ENCODE measurements at regions not wholly inside any gene's neighbourhood (a gene's known extent, or its start where the extent isn't known, plus 50 kb on each side); places are given as distances from the start of the nearest gene placed in this dataset.

GRCh38 chr5:85614489-85614888 is 1003.3 kb upstream of the COX7C start:
- TF ChIP-seq, protein P1, sequence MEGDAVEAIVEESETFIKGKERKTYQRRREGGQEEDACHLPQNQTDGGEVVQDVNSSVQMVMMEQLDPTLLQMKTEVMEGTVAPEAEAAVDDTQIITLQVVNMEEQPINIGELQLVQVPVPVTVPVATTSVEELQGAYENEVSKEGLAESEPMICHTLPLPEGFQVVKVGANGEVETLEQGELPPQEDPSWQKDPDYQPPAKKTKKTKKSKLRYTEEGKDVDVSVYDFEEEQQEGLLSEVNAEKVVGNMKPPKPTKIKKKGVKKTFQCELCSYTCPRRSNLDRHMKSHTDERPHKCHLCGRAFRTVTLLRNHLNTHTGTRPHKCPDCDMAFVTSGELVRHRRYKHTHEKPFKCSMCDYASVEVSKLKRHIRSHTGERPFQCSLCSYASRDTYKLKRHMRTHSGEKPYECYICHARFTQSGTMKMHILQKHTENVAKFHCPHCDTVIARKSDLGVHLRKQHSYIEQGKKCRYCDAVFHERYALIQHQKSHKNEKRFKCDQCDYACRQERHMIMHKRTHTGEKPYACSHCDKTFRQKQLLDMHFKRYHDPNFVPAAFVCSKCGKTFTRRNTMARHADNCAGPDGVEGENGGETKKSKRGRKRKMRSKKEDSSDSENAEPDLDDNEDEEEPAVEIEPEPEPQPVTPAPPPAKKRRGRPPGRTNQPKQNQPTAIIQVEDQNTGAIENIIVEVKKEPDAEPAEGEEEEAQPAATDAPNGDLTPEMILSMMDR (conservative IDR thresholded peaks at IDR 0.05; ENCODE audit: low read depth, low read length): no peak
- no peak for TF ChIP-seq EZH2 (IDR thresholded peaks at IDR 0.05; ENCODE audit: borderline replicate concordance, low read depth, low read length, poor library complexity, severe bottlenecking)

Data from A673 (cell line).